NCI-H1436 treated with DMSO at 0.1 percent for 48 hours (cell line): ENCODE measurements at regions not wholly inside any gene's neighbourhood (a gene's known extent, or its start where the extent isn't known, plus 50 kb on each side); places are given as distances from the start of the nearest gene placed in this dataset.
A peak's percentile ranks its signal among the peaks of the same experiment; 100 is the strongest.

ENCODE experiments used
- DNase-seq: peaks from one replicate; lab custom pipeline; 2025; lab: John Stamatoyannopoulos, UW

DNA sequence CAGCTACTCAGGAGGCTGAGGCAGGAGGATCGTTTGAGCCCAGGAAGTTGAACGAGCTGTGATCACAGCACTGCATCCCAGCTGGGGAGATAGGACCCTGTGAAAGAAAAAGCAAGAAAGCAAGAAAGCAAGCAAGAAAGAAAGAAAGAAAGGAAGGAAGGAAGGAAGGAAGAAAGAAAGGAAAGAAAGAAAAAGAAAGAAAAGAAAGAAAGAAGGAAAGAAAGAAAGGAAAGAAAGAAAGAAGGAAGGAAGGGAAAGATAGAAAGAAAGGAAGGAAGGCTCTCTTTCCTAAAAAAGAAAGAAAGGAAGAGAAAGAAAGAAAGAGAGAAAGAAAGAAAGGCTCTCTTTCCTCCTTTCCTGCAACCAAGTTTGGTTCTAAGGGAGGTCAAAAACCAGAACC lies 380.3 kb downstream of the PCNX1 start:
- no peak for DNase-seq

DNA sequence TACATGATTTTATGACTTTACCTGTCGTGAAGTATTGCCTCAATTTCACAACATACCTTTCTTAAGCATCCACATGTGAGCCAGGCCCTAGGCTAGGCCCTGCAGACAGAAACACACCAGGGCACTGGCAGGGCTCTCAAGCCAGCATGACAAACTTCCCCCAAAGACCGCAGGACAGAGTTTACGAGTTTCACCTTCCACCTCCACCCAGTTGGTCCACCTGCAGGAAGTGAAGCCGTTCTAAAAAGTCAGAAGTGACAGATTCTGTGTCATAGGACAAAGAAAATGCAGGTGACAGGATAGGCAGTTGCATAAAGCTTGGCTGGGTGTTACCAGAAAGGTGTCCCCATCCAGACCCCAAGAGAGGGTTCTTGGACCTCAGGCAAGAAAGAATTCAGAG lies 382.3 kb downstream of the PCNX1 start:
- DNase-seq: no peak

DNA sequence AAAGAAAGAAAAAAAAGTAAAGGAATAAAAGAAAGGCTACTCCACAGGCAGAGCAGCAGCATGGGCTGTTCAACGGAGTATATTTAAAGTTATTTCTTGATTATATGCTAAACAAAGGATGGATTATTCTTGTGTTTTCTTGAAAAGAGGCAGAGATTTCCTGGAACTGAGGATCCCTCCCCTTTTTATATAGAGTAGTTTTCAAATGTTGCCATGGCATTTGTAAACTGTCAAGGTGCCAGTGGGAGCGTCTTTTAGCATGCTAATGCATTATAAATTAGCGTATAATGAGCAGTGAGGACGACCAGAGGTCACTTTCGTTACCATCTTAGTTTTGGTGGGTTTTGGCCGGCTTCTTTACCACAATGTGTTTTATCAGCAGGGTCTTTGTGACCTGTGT lies 383.0 kb downstream of the PCNX1 start:
- DNase-seq: no peak

DNA sequence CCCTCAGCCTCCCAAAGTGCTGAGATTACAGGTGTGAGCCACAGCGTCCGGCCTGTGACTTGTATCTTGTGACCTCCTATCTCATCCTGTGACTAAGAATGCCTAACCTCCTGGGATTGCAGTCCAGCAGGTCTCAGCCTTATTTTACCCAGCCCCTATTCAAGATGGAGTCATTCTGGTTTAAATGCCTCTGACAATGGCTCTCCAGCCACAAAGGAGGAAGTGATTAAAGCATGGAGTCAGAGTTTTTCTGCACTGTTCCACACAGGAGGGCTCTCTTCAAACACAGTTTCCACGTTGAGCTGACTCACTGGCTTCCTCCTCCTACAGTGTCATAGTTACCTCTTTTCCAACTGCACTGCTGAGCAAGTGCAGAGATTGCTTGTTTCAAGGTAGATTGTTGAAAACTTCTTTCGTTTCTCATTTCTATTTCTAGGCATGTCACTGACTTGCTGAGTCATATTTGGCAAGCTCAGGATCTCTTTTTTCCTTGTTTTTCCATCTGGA lies 383.8 kb downstream of the PCNX1 start:
- DNase-seq: no peak

DNA sequence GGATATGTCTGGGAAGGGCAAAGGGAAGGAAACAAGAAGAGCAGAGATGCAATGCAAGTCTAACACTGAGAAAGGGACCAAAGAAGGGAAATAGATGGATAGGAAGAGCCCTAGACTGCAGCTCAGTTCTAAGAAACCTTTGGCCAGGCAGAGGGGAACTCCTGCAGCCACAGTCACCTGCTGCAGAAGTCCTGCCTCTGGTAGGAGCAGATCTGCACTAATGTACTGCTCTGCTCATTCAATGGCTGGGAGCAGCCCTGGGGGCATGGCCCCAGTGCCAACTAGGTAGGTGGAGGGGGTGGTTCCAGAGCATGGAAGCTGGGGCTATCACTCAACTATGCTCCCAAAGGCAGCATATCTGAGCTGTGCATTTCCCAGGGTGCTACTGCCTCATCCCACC lies 388.9 kb downstream of the PCNX1 start:
- DNase-seq: no peak

DNA sequence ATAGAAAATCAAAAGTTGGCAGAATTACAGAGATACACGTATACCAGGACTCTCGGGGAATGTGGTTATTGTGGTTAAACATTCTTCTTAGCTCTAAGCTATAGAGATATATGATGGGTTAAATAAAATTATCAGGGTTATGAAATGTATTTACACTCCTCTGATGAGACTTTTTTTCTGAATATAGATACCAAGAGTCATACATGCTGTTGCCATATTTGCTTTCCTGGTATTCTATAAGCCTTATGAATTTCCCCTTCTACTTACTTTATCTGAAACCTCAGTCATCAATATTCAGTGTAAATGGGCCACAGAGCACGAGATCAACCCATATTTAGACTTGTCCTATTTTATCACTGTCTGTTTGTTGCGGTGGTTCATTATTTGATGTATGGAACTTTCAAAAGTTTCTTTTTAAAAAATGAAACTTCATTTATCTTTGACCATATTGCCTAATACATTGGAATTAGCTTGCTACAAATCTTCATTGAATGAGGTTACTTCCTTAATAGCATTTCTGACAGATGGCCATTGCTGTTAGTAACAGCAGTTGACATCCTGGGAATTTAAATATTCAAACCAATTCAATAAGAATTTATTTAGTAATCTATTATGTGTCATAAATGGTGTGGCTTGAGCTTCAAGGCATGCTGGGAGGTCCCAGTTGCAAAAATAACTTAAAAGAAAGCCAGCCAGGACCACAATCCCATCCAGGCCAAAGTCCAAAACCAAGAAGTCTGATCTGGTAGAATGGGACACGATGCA lies 393.5 kb downstream of the PCNX1 start:
- no peak for DNase-seq

DNA sequence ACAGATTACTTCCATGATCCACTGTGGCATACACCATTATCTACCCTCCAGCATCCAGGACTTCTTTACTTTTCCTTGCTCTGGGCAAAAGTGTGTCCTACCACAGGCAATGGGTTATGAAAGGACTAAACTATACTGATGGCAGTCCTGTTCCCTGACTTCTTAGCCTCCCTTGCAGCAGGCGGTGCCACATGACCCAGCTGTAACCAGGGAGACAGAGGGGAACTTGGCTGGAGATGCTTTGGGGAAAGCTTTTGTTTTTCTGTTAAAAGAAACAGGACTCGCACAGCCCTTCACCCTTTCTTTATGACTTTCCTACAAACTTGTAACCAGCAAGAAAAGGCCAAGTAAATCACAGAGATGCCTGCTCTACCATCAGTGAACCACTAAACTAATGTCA lies 394.4 kb downstream of the PCNX1 start:
- DNase-seq: no peak

DNA sequence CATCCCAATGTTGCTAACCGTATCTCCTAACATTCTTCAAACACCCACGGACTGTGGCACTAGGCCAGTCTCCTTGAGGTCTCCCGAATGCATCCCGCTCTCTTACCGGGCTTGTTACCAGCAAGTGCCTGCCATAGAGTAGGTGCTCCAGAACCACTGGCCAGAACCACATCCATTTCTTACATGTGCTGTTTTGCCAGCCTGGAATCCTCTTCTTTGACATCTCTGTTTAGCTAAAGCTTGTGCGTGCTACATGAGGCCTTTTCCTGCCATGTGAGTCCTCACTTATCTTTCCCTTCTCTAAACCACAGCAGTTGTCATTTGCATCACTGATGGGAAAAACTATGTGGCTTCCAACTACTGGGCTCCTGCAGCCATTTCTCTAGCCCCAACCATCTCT lies 397.4 kb downstream of the PCNX1 start:
- DNase-seq: no peak

DNA sequence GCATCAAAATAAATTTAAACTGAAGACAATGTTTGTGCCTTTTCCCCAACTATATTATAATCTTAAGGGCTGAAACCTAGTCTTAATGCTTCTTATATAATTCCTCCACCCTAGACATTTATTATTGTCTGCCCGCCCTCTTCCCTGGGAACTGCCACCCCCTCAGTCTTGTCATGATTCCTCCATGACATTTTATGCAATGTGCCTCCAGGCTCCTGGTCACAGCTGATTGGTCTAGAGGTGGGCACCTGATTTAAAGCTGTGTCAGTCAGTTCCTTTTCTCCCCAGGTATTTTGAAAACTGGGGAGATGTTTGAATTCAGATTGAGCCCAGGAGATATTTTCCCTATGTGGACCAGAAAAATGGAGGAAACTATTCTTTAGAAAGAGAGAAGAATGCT lies 401.4 kb downstream of the PCNX1 start:
- DNase-seq: no peak

DNA sequence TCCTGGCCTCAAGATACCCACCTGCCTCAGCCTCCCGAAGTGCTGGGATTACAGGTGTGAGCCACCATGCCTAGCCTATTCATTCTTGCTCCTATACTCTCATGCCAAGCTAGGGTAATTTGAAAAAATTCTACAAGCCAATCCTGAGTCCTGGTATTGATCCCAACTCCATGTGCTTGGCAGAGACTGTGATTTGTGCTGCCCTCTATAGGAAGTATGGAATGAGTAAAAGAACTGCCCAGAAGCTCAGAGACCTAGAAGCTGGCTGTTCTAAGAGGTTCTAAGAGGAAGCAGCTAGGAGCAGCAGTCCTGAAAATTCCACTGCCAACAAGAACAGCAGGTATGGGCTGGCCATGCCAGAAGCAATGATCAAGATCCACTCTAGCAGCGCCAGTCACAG lies 402.5 kb downstream of the PCNX1 start:
- DNase-seq: no peak

DNA sequence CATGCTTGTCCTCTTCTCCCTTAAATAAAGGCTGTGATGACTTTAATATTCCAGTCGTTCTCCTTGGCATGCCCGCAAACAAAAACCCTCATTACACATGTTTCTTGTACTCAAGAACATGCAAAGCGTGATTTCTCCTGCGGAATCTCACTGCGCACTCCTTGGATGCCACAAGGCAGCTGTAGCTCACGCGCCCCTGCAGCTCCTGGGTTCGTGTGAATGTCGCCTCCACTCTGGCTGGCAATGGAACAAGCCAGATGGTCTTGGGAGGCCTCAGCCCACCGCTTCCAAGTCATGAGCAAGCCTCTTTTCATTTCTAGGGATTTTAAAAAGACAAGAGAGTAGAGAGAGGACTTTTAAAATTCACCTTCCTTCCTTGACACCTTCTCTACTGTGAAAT lies 403.8 kb downstream of the PCNX1 start:
- DNase-seq: no peak

DNA sequence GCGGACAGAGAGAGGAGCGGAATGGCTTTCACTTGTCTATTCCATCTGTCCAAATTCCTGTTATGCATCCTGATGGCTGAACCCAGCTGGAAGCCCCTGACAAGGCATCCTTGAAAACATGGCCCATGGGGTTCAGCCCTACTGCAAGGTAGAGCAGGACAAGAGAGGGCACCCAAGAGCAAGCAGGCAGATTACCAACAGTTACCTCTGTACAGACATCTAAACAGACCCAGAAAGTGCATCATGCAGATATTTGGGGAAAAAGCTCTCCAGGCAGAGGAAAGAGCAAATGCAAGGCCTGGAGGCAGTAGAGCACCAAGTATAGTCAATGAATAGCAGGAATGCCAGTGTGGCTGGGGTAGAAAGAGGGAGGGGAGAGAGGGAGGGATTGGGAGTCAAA lies 407.5 kb downstream of the PCNX1 start:
- no peak for DNase-seq

DNA sequence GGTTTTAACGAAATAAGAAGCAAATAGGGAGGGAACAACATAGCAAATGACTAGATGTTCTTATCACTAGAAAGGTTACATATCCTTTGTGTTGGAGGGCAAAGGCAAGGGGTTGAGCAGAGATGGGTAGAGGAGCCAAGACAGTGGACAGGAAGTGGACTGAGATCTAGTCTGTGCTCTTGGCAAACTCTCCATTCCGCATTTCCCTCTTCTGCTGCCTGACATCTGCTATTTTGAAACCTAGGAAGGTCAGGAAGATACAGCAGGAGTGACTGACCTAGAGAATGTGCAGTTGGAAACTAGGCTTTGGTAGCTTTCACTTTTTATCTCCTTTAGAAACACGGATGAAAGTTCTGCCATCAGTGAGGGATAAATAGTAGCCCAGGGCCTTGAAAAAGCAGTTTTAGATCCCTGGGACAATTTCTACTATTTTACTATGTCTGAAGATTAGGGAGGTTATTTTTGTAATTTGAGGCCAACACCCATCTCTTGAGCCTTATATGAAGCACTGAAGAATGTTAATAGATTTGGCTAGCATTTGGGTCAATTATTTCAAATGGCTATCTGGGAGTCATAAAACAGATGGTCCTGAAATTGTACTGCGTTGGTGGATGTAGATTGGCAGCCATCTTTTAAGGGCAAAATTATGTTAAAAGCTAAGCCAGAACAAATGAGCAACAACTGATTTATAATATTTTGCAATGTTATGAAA lies 410.3 kb downstream of the PCNX1 start:
- DNase-seq: no peak

DNA sequence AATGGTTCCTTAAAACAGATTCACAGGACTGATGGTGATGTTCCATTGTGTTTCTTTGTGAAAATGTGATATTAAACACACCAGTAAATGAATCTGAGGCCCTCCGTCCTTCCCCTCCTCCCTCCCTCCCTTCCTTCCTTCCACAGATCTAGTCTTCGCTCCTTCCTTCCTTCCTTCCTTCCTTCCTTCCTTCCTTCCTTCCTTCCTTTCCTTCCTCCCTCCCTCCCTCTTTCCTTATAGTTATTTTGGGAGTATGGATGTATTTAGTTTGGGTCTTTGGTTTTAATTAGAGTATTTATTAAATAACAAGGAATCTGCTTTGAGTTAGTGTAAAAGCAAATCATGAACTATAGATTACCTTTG lies 410.8 kb downstream of the PCNX1 start:
- no peak for DNase-seq

DNA sequence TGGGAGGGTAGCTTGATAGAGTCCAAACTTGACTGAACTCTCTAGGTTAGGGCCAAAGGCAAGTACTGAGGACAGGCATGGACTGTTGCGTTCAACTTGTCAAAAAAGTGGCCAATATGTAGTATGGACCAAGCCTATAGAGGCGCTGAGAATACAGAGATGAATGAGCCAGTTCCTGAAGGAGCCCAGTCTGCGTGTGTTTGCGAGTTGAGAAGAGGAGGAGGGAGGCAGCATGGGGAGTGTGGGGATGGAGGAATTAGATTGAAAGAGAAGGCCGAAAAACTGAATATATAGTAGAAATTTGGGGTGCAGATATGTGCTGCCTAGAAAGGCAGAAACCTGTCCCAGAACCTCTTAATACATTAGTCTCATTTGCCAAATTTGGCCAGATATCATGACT lies 412.4 kb downstream of the PCNX1 start:
- DNase-seq: no peak

DNA sequence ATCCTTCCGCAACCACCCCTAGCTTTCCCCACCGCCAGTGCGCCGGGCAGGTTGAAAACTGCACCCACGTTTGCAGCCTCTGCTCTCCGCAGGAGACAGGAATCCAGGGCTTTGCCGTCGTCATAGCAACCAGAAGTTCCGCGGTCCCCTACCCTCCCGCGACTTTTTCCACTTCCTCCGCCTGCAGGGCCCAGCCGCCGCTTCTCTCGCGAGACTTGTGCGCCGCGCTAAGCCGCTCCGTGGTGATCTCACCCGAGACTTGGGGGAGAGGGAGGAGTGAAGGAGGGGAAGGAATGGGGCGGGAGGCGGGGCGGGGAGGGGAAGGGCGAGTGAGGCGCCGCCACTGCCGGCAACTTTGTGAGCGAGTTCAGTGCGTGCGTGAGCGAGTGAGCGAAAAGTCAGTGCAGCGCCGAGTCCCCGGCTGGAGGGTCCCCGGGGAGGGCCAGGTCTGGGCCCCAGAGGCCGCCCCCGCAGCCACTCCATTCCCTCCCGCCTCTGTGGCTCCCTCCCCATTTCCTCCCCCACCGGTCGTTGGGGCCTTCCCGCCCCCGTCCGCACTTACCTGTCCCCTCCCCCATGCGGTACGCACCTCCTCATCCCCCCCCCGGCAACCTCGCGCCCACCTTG lies 413.0 kb downstream of the PCNX1 start, which contains the start of gene SIPA1L1:
TSS of gene SIPA1L1 (plus strand) at position 370 of the 627 bp plus-strand sequence.
- DNase-seq: peak; percentile 90

DNA sequence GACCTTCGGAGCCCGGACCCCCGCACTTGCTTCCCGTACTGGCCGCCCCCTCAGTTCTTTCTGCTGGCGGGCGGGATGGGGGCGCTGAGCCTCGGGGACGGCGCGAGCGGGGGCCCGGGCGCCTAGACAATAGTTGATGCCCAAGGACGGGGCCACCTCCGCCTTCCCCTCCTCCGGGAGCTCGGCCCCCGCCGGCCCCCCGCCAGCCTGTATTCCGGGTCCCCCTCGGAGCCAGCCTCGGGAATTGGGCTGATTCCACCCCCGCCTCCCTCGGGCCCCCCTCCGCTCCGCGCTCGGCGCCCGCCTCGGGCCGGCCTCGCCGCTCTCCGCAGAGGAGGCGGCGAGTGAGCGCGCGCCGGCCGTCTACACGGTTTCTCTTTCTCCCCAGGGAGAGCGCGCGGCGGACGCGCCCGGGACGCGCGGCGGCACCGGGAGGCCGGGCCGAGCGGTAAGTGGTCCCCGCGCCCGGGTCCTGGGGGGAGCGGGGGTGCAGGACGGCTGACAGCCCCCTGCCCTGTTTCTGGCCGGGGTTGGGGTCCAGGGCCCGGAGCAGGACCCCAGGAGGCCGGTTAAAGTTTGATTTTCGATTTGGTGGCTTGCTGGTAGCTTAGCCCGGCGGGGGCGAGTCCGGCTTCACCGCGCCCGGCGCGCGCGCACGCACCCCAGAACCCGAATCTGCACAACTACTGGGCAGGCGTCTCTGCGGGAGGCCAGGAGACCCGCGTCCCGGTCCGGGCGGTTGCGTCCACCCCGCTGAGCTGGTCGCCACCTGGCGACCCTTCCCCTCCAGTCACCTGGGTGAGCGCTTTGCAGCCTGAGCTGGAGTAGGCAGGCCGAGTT lies 413.7 kb downstream of the PCNX1 start:
- DNase-seq: no peak

DNA sequence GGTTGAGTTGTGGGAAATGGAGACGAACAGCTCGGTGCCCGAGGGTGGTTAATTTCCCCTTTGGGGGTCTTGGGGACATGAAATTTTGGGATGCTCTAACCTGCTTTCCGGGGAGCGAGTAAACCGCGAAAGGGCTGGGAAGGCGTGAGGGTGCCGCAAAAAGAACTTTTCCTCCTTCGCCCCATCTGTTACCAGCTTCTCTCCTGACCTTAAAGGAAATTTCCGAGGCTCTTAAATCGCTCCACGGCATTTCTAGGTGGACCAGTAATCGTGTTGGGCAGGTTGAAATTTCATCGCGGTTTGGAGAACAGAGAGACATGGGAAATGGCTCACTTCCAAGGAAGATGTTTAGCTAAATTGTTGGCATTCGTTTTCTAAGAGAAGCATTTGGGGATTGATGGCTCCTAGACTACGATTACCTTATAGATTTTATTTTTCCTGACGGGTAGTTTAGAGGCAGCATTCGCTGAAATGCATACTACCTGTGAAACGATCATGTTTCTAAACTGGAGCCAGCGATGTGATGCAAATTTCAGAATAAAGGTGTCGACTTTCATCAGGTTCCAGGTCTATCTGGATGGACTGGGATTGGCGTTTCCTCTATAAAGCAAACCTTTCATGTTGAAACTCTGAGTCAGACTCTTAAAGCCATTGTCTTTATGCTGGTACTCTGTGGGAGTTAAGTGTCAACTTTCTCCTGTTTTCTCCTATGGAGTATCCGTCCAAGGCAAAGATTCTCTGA lies 414.5 kb downstream of the PCNX1 start:
- no peak for DNase-seq

DNA sequence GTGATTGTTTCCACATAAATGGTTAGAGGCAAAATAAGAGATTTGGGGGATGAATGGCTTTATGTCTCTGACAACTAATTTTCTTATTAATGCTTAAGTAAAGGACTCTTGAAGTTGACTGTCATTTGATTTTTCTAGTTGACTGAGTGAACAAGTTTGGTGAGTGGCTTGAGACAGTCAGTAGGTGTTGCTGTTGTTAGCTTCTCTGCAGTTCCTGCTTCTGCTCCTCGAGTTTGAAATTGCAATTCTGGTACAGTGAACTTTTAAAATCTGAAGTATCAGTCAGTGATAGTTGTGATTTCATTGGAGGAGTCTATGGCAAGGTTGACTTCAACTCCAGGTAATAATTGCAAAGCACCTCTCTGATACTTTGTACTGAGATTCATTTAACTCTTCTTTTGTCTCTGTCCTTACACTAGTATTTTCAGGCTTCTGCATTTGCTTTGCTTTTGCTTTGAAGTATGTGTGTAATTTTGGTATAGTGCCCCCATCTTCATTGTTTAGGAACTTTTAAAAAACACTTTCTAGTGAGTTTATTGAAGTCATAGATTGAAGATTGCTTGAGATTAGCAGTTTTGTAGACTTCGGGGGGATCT lies 415.5 kb downstream of the PCNX1 start:
- DNase-seq: no peak

DNA sequence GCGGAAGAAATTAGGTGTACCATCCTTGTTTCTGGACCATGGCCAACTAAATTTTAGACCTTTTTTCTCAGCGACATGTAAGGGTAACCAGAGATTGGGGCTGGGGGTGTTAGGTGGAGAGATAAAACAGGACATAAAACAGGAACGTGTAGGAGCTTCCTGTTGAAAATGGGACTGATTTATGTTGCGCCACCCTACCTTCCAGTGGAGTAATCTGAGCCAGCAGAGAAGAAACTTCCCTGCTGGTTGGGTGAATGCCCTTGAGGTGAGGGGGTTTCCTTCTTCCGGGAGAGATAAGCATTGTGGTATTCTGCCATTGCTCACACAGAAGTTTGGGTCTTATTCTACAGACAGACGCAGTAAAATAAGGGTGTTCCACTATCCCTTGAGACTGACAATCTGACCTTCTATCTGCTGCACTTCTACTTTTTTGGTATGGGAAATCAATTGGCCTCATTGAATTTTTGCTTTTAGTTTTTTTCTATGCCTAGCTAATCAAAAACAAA lies 417.6 kb downstream of the PCNX1 start:
- no peak for DNase-seq

DNA sequence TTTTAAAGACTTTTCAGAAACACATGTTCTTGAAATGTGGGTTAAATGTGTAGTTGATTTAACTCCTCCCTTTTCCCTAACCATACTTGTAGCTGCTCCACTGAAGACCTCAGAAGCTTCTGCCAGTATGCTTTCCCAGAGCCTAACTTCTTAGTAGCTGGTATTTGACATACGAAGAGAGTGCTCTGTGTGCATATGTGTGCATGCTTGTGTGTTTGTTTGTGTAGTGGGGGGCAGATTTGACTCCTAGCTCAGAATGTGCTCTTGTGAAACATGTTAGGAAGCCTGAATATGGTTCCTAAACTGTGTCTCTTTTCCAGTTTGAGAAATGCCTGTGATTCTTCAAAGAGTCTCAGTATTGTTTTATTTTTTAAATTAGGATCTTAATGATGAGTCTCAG lies 420.4 kb downstream of the PCNX1 start:
- DNase-seq: no peak
